Hematopoietic multipotent progenitor cell treated with erythropoietin and hydrocortisone succinate and interleukin-3 and kit ligand, for 6 days (in vitro differentiated cells): ENCODE measurements at regions not wholly inside any gene's neighbourhood (a gene's known extent, or its start where the extent isn't known, plus 50 kb on each side); places are given as distances from the start of the nearest gene placed in this dataset.
"Not testable (repeated sequence)": the region's sequence is repeated elsewhere in the genome, so short reads cannot be mapped to it uniquely, and the experiment has no call there.

Experiments used
- DNase-seq: peaks from one replicate; pipeline ENCODE4 v3.0.0-alpha.2; 2015

- not testable (repeated sequence) for DNase-seq
These were observed 139.2 kb upstream of the ERV3-1 start for GRCh38 chr7:65145710-65146109.

GRCh38 chr7:65145008-65145407 is 138.5 kb upstream of the ERV3-1 start:
- not testable (repeated sequence) for DNase-seq

GRCh38 chr7:65144557-65144956 is 138.1 kb upstream of the ERV3-1 start:
- DNase-seq = not testable (repeated sequence)

GRCh38 chr7:65144119-65144518 is 137.6 kb upstream of the ERV3-1 start:
- DNase-seq = not testable (repeated sequence)

GRCh38 chr7:65141894-65142293 is 135.4 kb upstream of the ERV3-1 start:
- DNase-seq = not testable (repeated sequence)

- DNase-seq = not testable (repeated sequence)
These were observed 134.9 kb upstream of the ERV3-1 start for GRCh38 chr7:65141405-65141778.

GRCh38 chr7:65140543-65141404 is 134.3 kb upstream of the ERV3-1 start:
- not testable (repeated sequence) for DNase-seq

GRCh38 chr7:65136850-65137249 is 130.4 kb upstream of the ERV3-1 start:
- not testable (repeated sequence) for DNase-seq

- DNase-seq = not testable (repeated sequence)
These were observed 126.6 kb upstream of the ERV3-1 start for GRCh38 chr7:65133087-65133486.

GRCh38 chr7:65132256-65132655 is 125.8 kb upstream of the ERV3-1 start:
- not testable (repeated sequence) for DNase-seq

GRCh38 chr7:65127364-65127763 is 120.9 kb upstream of the ERV3-1 start:
- not testable (repeated sequence) for DNase-seq

GRCh38 chr7:65124600-65124999 is 118.1 kb upstream of the ERV3-1 start:
- not testable (repeated sequence) for DNase-seq

- not testable (repeated sequence) for DNase-seq
These were observed 99.2 kb upstream of the ERV3-1 start for GRCh38 chr7:65105650-65106203.

GRCh38 chr7:65100499-65100898 is 94.0 kb upstream of the ERV3-1 start:
- DNase-seq = not testable (repeated sequence)

GRCh38 chr7:65081669-65082055 is 75.2 kb upstream of the ERV3-1 start:
- not testable (repeated sequence) for DNase-seq

- DNase-seq = peak; percentile 93
These were observed 74.5 kb upstream of the ERV3-1 start for GRCh38 chr7:65080799-65081668.

- DNase-seq = not testable (repeated sequence)
These were observed 68.5 kb upstream of the ERV3-1 start for GRCh38 chr7:65074959-65075358.

GRCh38 chr7:65073160-65073559 is 66.7 kb upstream of the ERV3-1 start:
- DNase-seq = peak; percentile 3

- DNase-seq = not testable (repeated sequence)
These were observed 65.5 kb upstream of the ERV3-1 start for GRCh38 chr7:65071854-65072431.

GRCh38 chr7:65069476-65069875 is 63.0 kb upstream of the ERV3-1 start:
- DNase-seq = not testable (repeated sequence)

GRCh38 chr7:65062566-65062965 is 56.1 kb upstream of the ERV3-1 start:
- DNase-seq = not testable (repeated sequence)

- not testable (repeated sequence) for DNase-seq
These were observed 52.8 kb upstream of the ERV3-1 start for GRCh38 chr7:65059247-65059646.
